Thyroid gland (tissue), 4 donors: ENCODE measurements at regions not wholly inside any gene's neighbourhood (a gene's known extent, or its start where the extent isn't known, plus 50 kb on each side); places are given as distances from the start of the nearest gene placed in this dataset.

Experiments
- DNase-seq, 2 donors: peaks; one replicate each; pipeline ENCODE4 v3.0.0-alpha.2; 2019
- H3K27ac ChIP-seq, 3 donors: fragments of 200-600 bp; sonication (generic); 1 replicate in 2 of 3; 2 replicates in 1 of 3; pipeline ENCODE4 v1.5.1; 2016 to 2019; ENCODE audit warnings: mild to moderate bottlenecking in 1 of 3, moderate library complexity in 1 of 3
- H3K27me3 ChIP-seq: fragments of 200-600 bp; sonication (generic); one replicate; pipeline ENCODE4 v1.5.1; 2019
- H3K36me3 ChIP-seq, 2 donors: fragments of 200-600 bp; sonication (generic); one replicate each; pipeline ENCODE4 v1.5.1; 2016 to 2019
- H3K4me1 ChIP-seq, 2 donors: fragments of 200-600 bp; sonication (generic); one replicate each; pipeline ENCODE4 v1.5.1; 2017 to 2019
- H3K4me3 ChIP-seq, 3 donors: fragments of 200-600 bp; sonication (generic); replicated peaks in 1 of 3; 1 replicate in 2 of 3; 2 replicates in 1 of 3; pipeline ENCODE4 v1.5.1; 2016; ENCODE audit warnings: mild to moderate bottlenecking in 1 of 3
- H3K9me3 ChIP-seq: fragments of 200-600 bp; sonication (generic); one replicate; pipeline ENCODE4 v1.5.1; 2017
- CTCF ChIP-seq, 6 experiments: fragments of 200-600 bp in 3 of 6; fragments of 450-650 bp in 3 of 6; sonication (generic) in 3 of 6; IDR thresholded peaks; one replicate each; pipeline ENCODE4 v1.5.1; 2016 to 2019; ENCODE audit warnings: antibody characterized with exemption in 6 of 6, mild to moderate bottlenecking in 2 of 6, inconsistent platforms in 1 of 6, moderate library complexity in 1 of 6
- POLR2A ChIP-seq, 2 donors: fragments of 450-650 bp; IDR thresholded peaks; one replicate each; pipeline ENCODE4 v1.6.1; 2017; ENCODE audit warnings: antibody characterized with exemption in 2 of 2, mild to moderate bottlenecking in 2 of 2, moderate library complexity in 1 of 2
- WGBS, 2 donors: methylation state at CpG; one replicate each; pipeline ENCODE4 v1.1.5; 2017; 5-methylcytosine and 5-hydroxymethylcytosine counted together
- intact Hi-C: fragments of 100-400 bp; cut with DNase I; formaldehyde crosslinking; loops from one replicate; pipeline ENCODE4 v1.15.1; 2023

GRCh38 chr2:144240656-144241339 lies 279.1 kb downstream of the ZEB2 start:
- no peak overlapping the region for H3K4me3 ChIP-seq
- no peaks in the 10 kb centered on the region for H3K9me3 ChIP-seq
- intact Hi-C loops: no loop called here
- no peaks in the 10 kb centered on the region for H3K27me3 ChIP-seq
- no peaks in the 10 kb centered on the region for H3K36me3 ChIP-seq
- 26 to 28% methylated on average over 3 of the region's 3 CpGs for WGBS, 2 donors
- peak; percentile 73 for DNase-seq
- TF ChIP-seq CTCF (IDR thresholded peaks at IDR 0.05) (no peak), POLR2A (IDR thresholded peaks at IDR 0.05) (no peak)
- H3K4me1 ChIP-seq: peaks cover 19 to 38% of the 10 kb centered on the region in 2 donors
- H3K27ac ChIP-seq: peak overlapping the region; percentile 74 to 82 (median 79)

- 96 to 100% methylated on average over 1 of the region's 1 CpG for WGBS, 2 donors
These were observed 280.2 kb downstream of the ZEB2 start for GRCh38 chr2:144239726-144240125.

GRCh38 chr2:144239306-144239705 lies 280.6 kb downstream of the ZEB2 start:
- H3K27ac ChIP-seq: peak overlapping the region in 1 of 3 donors; percentile 82
- H3K27me3 ChIP-seq: no peaks in the 10 kb centered on the region
- intact Hi-C loops: no loop called here
- WGBS, 2 donors: 92 to 93% methylated on average over 1 of the region's 1 CpG
- H3K9me3 ChIP-seq: no peaks in the 10 kb centered on the region
- no peak for DNase-seq
- no peaks in the 10 kb centered on the region for H3K36me3 ChIP-seq
- TF ChIP-seq POLR2A (IDR thresholded peaks at IDR 0.05): no peak
- TF ChIP-seq CTCF (IDR thresholded peaks at IDR 0.05): no peak
- H3K4me1 ChIP-seq: peaks cover 19 to 38% of the 10 kb centered on the region in 2 donors
- H3K4me3 ChIP-seq: no peak overlapping the region

More at GRCh38 chr2:144239726-144240125, 280.2 kb downstream of the ZEB2 start:
- H3K27me3 ChIP-seq: no peaks in the 10 kb centered on the region
- intact Hi-C loops: no loop called here
- no peaks in the 10 kb centered on the region for H3K9me3 ChIP-seq
- peak overlapping the region in 2 of 3 donors; percentile 79 to 82 for H3K27ac ChIP-seq
- no peak overlapping the region for H3K4me3 ChIP-seq
- no peak for TF ChIP-seq POLR2A (IDR thresholded peaks at IDR 0.05)
- H3K36me3 ChIP-seq: no peaks in the 10 kb centered on the region
- no peak for DNase-seq
- H3K4me1 ChIP-seq: peaks cover 19 to 38% of the 10 kb centered on the region in 2 donors

GRCh38 chr2:144237830-144238627 lies 281.9 kb downstream of the ZEB2 start:
- intact Hi-C loops: no loop called here
- Histone ChIP-seq H3K9me3 (no peaks in the 10 kb centered on the region), H3K36me3 (no peaks in the 10 kb centered on the region), H3K27me3 (no peaks in the 10 kb centered on the region), H3K4me1 (peaks cover 19 to 44% of the 10 kb centered on the region in 2 donors), H3K27ac (no peak overlapping the region), H3K4me3 (no peak overlapping the region)
- TF ChIP-seq POLR2A (IDR thresholded peaks at IDR 0.05): no peak
- TF ChIP-seq CTCF (IDR thresholded peaks at IDR 0.05): no peak
- 52 to 65% methylated on average over 2 of the region's 2 CpGs for WGBS, 2 donors
- peak; percentile 7 to 32 for DNase-seq

- intact Hi-C loops: no loop called here
- H3K4me1 ChIP-seq: peaks cover 21 to 40% of the 10 kb centered on the region in 2 donors
These were observed 282.8 kb downstream of the ZEB2 start for GRCh38 chr2:144237108-144237507.

More at GRCh38 chr2:144237108-144237507, 282.8 kb downstream of the ZEB2 start:
- Histone ChIP-seq H3K9me3 (no peaks in the 10 kb centered on the region), H3K36me3 (no peaks in the 10 kb centered on the region), H3K27me3 (no peaks in the 10 kb centered on the region), H3K27ac (no peak overlapping the region), H3K4me3 (no peak overlapping the region)
- no peak for TF ChIP-seq CTCF (IDR thresholded peaks at IDR 0.05)
- no peak for TF ChIP-seq POLR2A (IDR thresholded peaks at IDR 0.05)
- WGBS, 2 donors: 92 to 94% methylated on average over 4 of the region's 4 CpGs
- DNase-seq: no peak
